Fibroblast of skin of right quadriceps (primary cell): ENCODE measurements at regions not wholly inside any gene's neighbourhood (a gene's known extent, or its start where the extent isn't known, plus 50 kb on each side); places are given as distances from the start of the nearest gene placed in this dataset.
"Not testable (repeated sequence)": the region's sequence is repeated elsewhere in the genome, so short reads cannot be mapped to it uniquely, and the experiment has no call there.

ENCODE experiments used
- DNase-seq: peaks from one replicate; pipeline ENCODE4 v3.0.0-alpha.2; 2013

DNA sequence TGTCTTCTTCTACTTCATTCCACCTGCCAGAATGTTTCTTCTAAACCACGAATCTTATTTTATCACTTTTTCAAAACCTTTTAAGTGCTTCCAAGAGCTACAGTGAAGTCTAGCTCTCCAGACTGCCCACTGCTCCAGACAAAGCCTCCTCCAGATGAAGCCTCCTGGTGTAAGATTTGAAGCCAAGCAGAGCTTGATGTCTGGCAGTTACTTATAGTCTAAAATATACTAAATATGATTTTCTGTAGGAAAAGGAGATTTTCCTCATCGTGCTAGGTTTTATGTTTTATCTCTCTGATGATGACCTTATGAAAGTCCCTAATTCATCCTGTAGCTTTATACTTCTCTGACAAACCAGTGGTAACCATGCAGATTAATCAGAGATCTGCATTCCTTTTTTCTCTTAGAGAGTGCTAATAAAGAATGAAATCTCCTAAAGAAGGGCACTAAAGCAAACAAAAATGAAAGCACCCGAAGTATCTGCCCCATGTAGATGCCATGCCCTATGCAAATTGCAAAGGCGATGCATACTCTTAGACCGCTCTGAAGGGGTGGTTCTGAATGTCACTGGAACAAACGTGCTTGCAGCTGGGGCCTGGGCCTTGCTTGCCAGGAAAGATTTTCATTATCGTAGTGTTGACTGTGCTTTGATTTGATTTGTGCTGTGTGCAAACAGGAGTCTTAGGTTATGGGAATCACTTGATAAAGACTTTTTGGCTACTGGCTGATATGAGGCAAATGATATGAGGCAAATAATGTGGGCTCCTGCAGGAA lies 314.2 kb downstream of the PID1 start:
- no peak for DNase-seq

DNA sequence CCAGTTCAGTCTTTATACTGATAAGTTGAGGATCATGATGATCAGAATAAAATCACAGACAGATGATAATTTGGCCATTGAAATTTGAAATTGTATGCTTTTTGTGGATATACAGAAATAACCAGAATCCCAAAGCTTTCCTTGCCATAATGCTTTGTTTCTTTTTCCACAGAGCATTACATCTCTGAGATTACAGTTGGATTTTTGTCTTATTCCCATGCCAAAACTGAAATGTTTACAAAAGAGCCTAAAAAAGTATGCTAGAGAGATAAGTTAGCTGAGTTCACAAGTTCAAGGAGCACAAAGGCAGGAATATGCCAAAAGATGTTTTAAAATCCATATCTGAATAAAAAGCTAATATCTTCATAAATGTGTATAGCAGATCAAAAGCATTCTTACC lies 321.3 kb downstream of the PID1 start:
- DNase-seq, result no peak

DNA sequence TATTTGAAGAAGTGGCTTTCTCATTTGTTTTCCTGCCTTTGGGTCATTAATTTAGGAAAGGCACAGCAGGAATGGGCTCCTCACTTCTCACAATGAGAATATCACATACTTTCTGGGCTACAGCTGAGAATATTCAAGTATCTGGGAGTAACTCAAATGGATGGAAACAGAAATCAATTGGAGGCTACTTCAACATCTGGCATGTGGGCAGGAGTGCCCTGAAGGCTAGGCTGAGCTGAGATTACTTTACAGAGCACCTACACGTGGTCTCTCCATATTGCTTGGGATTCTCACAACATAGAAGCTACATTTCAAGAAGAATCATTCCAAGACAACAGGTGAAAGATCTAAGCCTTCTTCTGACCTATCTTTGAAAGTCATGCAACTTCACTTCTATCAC lies 325.4 kb downstream of the PID1 start:
- no peak for DNase-seq

GRCh38 chr2:228942856-228943255 lies 328.2 kb downstream of the PID1 start:
- DNase-seq, result no peak

GRCh38 chr2:228938629-228939028 lies 332.5 kb downstream of the PID1 start:
- DNase-seq, result peak; percentile 23

- peak; percentile 21 for DNase-seq
Measured at GRCh38 chr2:228927028-228928010, 343.8 kb downstream of the PID1 start.

DNA sequence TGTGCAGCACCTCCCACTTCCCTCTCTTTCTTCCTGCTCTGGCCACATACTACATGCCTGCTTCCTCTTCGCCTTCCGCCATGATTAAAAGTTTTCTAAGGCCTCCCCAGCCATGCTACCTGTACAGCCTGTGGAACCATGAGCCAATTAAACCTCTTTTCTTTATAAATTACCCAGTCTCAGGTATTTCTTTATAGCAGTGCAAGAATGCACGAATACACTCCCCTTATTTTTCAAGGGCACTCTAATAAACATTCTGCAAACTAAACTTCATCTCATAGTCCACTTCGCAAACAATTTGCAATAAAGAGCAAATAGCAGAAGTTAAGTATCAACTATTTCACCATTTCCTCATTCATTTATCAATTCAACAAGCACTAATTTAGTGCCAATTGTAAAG lies 351.3 kb downstream of the PID1 start:
- DNase-seq, result no peak

DNA sequence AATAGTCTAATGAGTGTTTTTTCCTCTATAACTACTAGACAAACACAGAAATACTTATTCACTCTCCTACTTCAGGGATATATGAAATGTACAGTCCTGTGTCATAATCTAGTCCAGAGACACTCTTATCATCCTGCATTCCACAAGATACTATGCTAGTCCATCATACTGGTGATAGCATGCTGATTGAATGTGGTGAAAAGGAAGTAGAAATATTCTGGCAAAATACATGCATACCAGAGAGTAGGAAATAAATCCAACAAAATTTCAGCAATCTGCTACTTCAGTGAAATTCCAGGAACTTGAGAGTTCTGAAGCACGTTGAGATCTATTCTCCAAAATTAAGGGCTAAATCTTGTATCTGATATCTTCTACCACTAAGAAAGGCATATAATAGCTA lies 353.9 kb downstream of the PID1 start:
- DNase-seq, result peak; percentile 74

- DNase-seq, result no peak
Measured at GRCh38 chr2:228916416-228917090, 354.5 kb downstream of the PID1 start.

- DNase-seq, result no peak
Measured at GRCh38 chr2:228913176-228913575, 357.9 kb downstream of the PID1 start.

GRCh38 chr2:228910872-228911271 lies 360.2 kb downstream of the PID1 start:
- DNase-seq, result not testable (repeated sequence)

GRCh38 chr2:228902176-228902575 lies 368.9 kb downstream of the PID1 start:
- no peak for DNase-seq

DNA sequence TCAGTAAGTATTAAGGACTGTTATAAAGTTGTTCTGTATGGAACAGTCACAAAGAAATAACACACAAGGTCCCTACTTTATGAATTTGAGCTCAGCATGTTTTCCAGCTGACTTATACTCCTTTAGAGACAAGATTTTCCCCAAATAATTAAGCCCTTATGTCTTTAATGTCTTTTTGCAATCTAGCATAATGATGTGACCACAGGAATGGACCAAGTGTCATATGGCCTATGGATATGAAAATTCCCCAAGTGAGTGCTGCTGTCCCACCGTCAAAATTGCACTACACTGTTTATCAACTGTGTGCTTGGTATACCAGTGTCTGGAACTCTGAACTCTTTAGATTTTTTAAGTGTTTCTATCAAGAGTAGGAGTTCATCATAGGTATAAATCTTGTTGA lies 369.6 kb downstream of the PID1 start:
- peak; percentile 41 for DNase-seq

- DNase-seq, result no peak
Measured at GRCh38 chr2:228878138-228878537, 392.9 kb downstream of the PID1 start.

- DNase-seq, result no peak
Measured at GRCh38 chr2:228876276-228876675, 394.8 kb downstream of the PID1 start.

GRCh38 chr2:228875152-228875900 lies 395.8 kb downstream of the PID1 start:
- peak; percentile 87 for DNase-seq

DNA sequence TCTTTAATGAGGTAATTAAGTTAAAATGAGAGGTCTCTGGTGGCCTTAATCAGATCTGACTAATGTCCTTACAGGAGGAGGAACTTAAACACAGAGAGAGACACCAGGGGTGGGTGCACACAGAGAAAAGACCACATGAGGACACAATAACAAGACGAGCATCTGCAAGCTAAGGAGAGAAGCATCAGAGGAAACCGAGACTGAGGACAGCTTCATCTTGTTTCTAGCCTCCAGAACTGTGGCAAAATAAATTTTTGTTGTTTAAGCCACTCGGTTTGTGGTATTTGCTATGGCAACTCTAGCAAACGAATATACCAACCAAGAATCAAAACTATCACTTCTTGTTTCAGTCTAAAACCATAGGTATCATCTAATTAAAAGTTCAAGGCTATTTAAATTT lies 400.1 kb downstream of the PID1 start:
- DNase-seq, result no peak

DNA sequence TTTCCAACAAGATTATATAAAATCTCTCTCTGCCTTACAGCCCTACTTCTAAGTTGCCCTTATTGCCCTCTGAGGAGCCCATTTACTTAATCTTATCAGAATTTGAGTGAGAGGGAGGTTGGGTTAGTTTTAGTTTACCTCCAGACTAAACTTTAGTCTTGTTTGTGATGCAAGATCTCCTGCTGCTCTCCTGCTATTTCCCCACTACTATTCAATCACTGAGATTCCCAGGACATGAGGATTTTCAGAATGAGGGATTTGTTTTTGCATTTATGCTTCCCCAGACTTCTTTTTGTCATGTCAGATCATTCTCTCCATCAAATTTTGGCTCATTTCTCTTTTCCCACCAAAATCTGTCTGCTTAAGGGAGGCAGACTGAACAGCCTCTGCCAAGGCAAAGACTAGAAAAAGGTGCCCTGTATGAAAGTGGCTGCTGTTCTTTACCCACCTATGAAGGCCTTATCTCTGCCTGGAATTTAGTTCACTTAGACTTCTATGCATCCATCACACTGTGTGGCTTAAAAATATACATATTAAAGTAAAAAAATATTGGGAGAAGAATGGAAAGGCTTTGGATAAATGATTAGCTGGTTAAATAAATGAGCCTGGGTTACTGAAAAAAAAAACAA lies 401.3 kb downstream of the PID1 start:
- DNase-seq, result no peak

DNA sequence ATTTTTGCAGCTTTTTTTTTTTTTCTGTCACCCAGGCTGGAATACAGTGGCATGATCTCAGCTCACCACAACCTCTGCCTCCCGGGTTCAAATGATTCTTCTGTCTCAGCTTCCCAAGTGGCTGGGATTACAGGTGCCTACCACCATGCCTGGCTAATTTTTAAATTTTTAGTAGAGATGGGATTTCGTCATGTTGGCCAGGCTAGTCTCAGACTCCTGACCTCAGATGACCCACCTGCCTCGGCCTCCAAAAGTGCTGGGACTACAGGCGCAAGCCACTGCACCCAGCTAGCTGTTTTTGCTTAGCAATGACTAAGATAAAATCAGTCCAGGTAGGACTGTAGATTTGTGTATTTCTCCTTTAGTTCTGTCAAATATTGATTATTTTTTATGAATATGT lies 403.7 kb downstream of the PID1 start:
- no peak for DNase-seq

DNA sequence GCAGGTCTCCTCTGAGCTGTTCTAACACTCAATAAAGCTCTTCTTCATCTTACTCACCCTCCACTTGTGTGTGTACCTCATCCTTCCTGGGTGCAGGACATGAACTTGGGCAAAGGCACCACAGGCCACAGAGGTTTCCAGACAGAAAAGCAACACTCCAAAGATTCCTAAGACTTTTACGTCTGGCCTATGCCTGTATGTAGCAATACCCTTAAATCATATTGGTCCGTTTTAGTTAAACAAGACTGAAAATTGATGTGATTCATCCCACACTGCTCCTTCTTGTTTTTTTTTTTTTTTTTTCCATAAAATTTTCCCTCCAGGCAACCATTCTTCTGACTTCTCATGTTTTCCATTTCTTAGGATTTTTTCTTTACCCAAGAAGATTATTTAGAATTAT lies 404.3 kb downstream of the PID1 start:
- no peak for DNase-seq

- DNase-seq, result no peak
Measured at GRCh38 chr2:228866044-228866443, 405.0 kb downstream of the PID1 start.

DNA sequence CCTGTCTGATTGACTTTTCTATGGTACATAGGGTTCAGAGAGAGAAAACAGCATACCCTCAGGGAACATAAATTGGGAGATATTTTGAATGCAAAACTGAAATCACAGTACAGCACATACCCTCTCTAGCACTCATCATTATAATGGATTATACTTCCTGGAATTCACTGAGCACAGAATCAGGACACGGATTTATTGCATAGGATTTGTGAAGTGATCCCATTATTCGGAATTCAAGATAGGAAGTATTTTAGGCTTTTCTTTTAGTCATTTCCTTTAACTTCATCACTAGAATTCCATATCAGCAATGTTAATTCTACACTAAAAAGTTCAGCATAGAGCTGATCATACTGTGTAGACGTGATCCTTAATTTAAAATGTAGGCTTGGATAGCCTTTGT lies 407.0 kb downstream of the PID1 start:
- no peak for DNase-seq
